ENCODE measurements at regions not wholly inside any gene's neighbourhood (a gene's known extent, or its start where the extent isn't known, plus 50 kb on each side); places are given as distances from the start of the nearest gene placed in this dataset.
"Not testable (repeated sequence)": the region's sequence is repeated elsewhere in the genome, so short reads cannot be mapped to it uniquely, and the experiment has no call there.

GRCh38 chr15:69685512-69686452 lies 233.2 kb downstream of the RPLP1 start:
- no peak for DNase-seq

GRCh38 chr15:69686626-69687025 lies 234.0 kb downstream of the RPLP1 start:
- no peak for DNase-seq

GRCh38 chr15:69689133-69689532 lies 236.5 kb downstream of the RPLP1 start:
- DNase-seq = no peak

- no peak for DNase-seq
Measured at GRCh38 chr15:69691307-69692015, 238.8 kb downstream of the RPLP1 start.

GRCh38 chr15:69692342-69692741 lies 239.7 kb downstream of the RPLP1 start:
- DNase-seq = no peak

- no peak for DNase-seq
Measured at GRCh38 chr15:69693059-69693458, 240.4 kb downstream of the RPLP1 start.

- no peak for DNase-seq
Measured at GRCh38 chr15:69696946-69697345, 244.3 kb downstream of the RPLP1 start.

GRCh38 chr15:69697916-69698315 lies 245.3 kb downstream of the RPLP1 start:
- DNase-seq = no peak

- no peak for DNase-seq
Measured at GRCh38 chr15:69699096-69699495, 246.5 kb downstream of the RPLP1 start.

GRCh38 chr15:69700380-69700779 lies 247.8 kb downstream of the RPLP1 start:
- no peak for DNase-seq

GRCh38 chr15:69701198-69701597 lies 248.6 kb downstream of the RPLP1 start:
- no peak for DNase-seq

- no peak for DNase-seq
Measured at GRCh38 chr15:69703532-69704187, 251.0 kb downstream of the RPLP1 start.

- no peak for DNase-seq
Measured at GRCh38 chr15:69704229-69704628, 251.6 kb downstream of the RPLP1 start.

GRCh38 chr15:69704700-69705099 lies 252.1 kb downstream of the RPLP1 start:
- DNase-seq = no peak

- DNase-seq = no peak
Measured at GRCh38 chr15:69706353-69707097, 253.9 kb downstream of the RPLP1 start.

- DNase-seq = not testable (repeated sequence)
Measured at GRCh38 chr15:69707241-69707640, 254.6 kb downstream of the RPLP1 start.

- not testable (repeated sequence) for DNase-seq
Measured at GRCh38 chr15:69708436-69709122, 256.0 kb downstream of the RPLP1 start.

- no peak for DNase-seq
Measured at GRCh38 chr15:69712991-69713390, 260.4 kb downstream of the RPLP1 start.

GRCh38 chr15:69713726-69714559 lies 261.3 kb downstream of the RPLP1 start:
- no peak for DNase-seq

- DNase-seq = no peak
Measured at GRCh38 chr15:69715210-69715609, 262.6 kb downstream of the RPLP1 start.

- no peak for DNase-seq
Measured at GRCh38 chr15:69718436-69718835, 265.8 kb downstream of the RPLP1 start.

Data from occipital lobe (tissue), 1 donor.